Jurkat, Clone E6-1 (cell line): ENCODE measurements at regions not wholly inside any gene's neighbourhood (a gene's known extent, or its start where the extent isn't known, plus 50 kb on each side); places are given as distances from the start of the nearest gene placed in this dataset.

Experiments used
- DNase-seq: peaks from one replicate; pipeline ENCODE4 v3.0.0-alpha.2; 2011; ENCODE audit warnings: low read depth, low spot score
- H3K4me3 ChIP-seq: 2 replicates; pipeline ENCODE4 v1.5.1; 2011; ENCODE audit warnings: mild to moderate bottlenecking, low read length, control low read depth, moderate library complexity

- H3K4me3 ChIP-seq = no peak overlapping the region
- DNase-seq = no peak
These were observed 50.2 kb upstream of the XPA start for GRCh38 chr9:97747201-97747965.

- H3K4me3 ChIP-seq = no peak overlapping the region
- DNase-seq = no peak
These were observed 51.4 kb upstream of the XPA start for GRCh38 chr9:97748525-97748924.

GRCh38 chr9:97749928-97750327, 52.8 kb upstream of the XPA start:
- no peak overlapping the region for H3K4me3 ChIP-seq
- DNase-seq = no peak

- DNase-seq = no peak
- no peak overlapping the region for H3K4me3 ChIP-seq
These were observed 54.4 kb upstream of the XPA start for GRCh38 chr9:97751531-97751930.

GRCh38 chr9:97752274-97752673, 55.1 kb upstream of the XPA start:
- no peak for DNase-seq
- H3K4me3 ChIP-seq = no peak overlapping the region

- no peak for DNase-seq
- H3K4me3 ChIP-seq = no peak overlapping the region
These were observed 56.2 kb upstream of the XPA start for GRCh38 chr9:97753364-97753763.

- DNase-seq = no peak
- no peak overlapping the region for H3K4me3 ChIP-seq
These were observed 56.8 kb upstream of the XPA start for GRCh38 chr9:97753975-97754374.

- no peak for DNase-seq
- H3K4me3 ChIP-seq = no peak overlapping the region
These were observed 58.6 kb upstream of the XPA start for GRCh38 chr9:97755618-97756267.

- no peak for DNase-seq
- H3K4me3 ChIP-seq = no peak overlapping the region
These were observed 59.9 kb upstream of the XPA start for GRCh38 chr9:97756991-97757390.

GRCh38 chr9:97758334-97758916, 61.3 kb upstream of the XPA start:
- no peak overlapping the region for H3K4me3 ChIP-seq
- no peak for DNase-seq

GRCh38 chr9:97759581-97760288, 62.6 kb upstream of the XPA start:
- no peak overlapping the region for H3K4me3 ChIP-seq
- DNase-seq = no peak

- DNase-seq = no peak
- H3K4me3 ChIP-seq = no peak overlapping the region
These were observed 64.0 kb upstream of the XPA start for GRCh38 chr9:97761056-97761598.

GRCh38 chr9:97761879-97762278, 64.7 kb upstream of the XPA start:
- DNase-seq = no peak
- no peak overlapping the region for H3K4me3 ChIP-seq

- DNase-seq = no peak
- H3K4me3 ChIP-seq = no peak overlapping the region
These were observed 66.7 kb upstream of the XPA start for GRCh38 chr9:97763874-97764273.

- DNase-seq = no peak
- no peak overlapping the region for H3K4me3 ChIP-seq
These were observed 69.0 kb upstream of the XPA start for GRCh38 chr9:97766092-97766491.

GRCh38 chr9:97766610-97767009, 69.5 kb upstream of the XPA start:
- no peak overlapping the region for H3K4me3 ChIP-seq
- DNase-seq = no peak

- no peak for DNase-seq
- H3K4me3 ChIP-seq = no peak overlapping the region
These were observed 70.8 kb upstream of the XPA start for GRCh38 chr9:97767891-97768290.

- DNase-seq = no peak
- H3K4me3 ChIP-seq = no peak overlapping the region
These were observed 71.6 kb upstream of the XPA start for GRCh38 chr9:97768746-97769145.

- DNase-seq = no peak
- no peak overlapping the region for H3K4me3 ChIP-seq
These were observed 72.1 kb upstream of the XPA start for GRCh38 chr9:97769208-97769607.
